ENCODE measurements at regions not wholly inside any gene's neighbourhood (a gene's known extent, or its start where the extent isn't known, plus 50 kb on each side); places are given as distances from the start of the nearest gene placed in this dataset.

- no peak for TF ChIP-seq CTCF (IDR thresholded peaks at IDR 0.05)
- TF ChIP-seq POLR2A (IDR thresholded peaks at IDR 0.05): no peak
Measured at GRCh38 chr9:28264368-28264767, 691.1 kb upstream of the C9orf72 start.

Data from ovary (tissue), 3 donors.